H9 (cell line): ENCODE measurements at regions not wholly inside any gene's neighbourhood (a gene's known extent, or its start where the extent isn't known, plus 50 kb on each side); places are given as distances from the start of the nearest gene placed in this dataset.

Experiments
- DNase-seq: peaks from one replicate; pipeline ENCODE4 v3.0.0-alpha.2; 2017
- H2AFZ ChIP-seq: one replicate; pipeline ENCODE4 v1.6.1; 2013; ENCODE audit warnings: mild to moderate bottlenecking, low read length, control low read depth, moderate library complexity
- H2AK5ac ChIP-seq: 2 replicates; pipeline ENCODE4 v1.6.1; 2013; ENCODE audit warnings: low read length, control low read depth, mixed read lengths; ENCODE audit not compliant: insufficient read length
- H2BK120ac ChIP-seq: one replicate; pipeline ENCODE4 v1.6.1; 2013; ENCODE audit warnings: low read depth, mild to moderate bottlenecking, low read length, control low read depth, inconsistent platforms; ENCODE audit not compliant: poor library complexity, severe bottlenecking
- H2BK12ac ChIP-seq: 2 replicates; pipeline ENCODE4 v1.6.1; 2013; ENCODE audit warnings: low read length, control low read depth, mixed read lengths, low read depth; ENCODE audit not compliant: insufficient read length
- H2BK15ac ChIP-seq: 2 replicates; pipeline ENCODE4 v1.6.1; 2013; ENCODE audit warnings: low read depth, low read length, control low read depth
- H2BK20ac ChIP-seq: one replicate; pipeline ENCODE4 v1.6.1; 2013; ENCODE audit warnings: low read depth, mild to moderate bottlenecking, low read length, control low read depth, inconsistent platforms; ENCODE audit not compliant: poor library complexity, severe bottlenecking
- H2BK5ac ChIP-seq: 2 replicates; pipeline ENCODE4 v1.6.1; 2013; ENCODE audit warnings: low read length, control low read depth, mixed read lengths; ENCODE audit not compliant: insufficient read length
- H3K14ac ChIP-seq: 2 replicates; pipeline ENCODE4 v1.6.1; 2013; ENCODE audit warnings: low read length, control low read depth; ENCODE audit not compliant: insufficient read depth
- H3K18ac ChIP-seq: 2 replicates; pipeline ENCODE4 v1.6.1; 2013; ENCODE audit warnings: low read depth, mild to moderate bottlenecking, mixed read lengths, low read length, control low read depth; ENCODE audit not compliant: insufficient read length
- H3K23ac ChIP-seq: 2 replicates; pipeline ENCODE4 v1.6.1; 2013; ENCODE audit warnings: low read length, control low read depth, mixed read lengths, low read depth; ENCODE audit not compliant: insufficient read length
- H3K23me2 ChIP-seq: 2 replicates; pipeline ENCODE4 v1.6.1; 2013; ENCODE audit warnings: low read depth, mild to moderate bottlenecking, mixed read lengths, low read length, control low read depth; ENCODE audit not compliant: insufficient read length, poor library complexity, severe bottlenecking
- H3K27ac ChIP-seq: 2 replicates; pipeline ENCODE4 v1.5.1; 2013; ENCODE audit warnings: low read length, control low read depth, mixed read lengths, low read depth; ENCODE audit not compliant: insufficient read length
- H3K27me3 ChIP-seq: 2 replicates; pipeline ENCODE4 v1.6.1; 2013; ENCODE audit warnings: low read length, control low read depth, inconsistent platforms; ENCODE audit not compliant: insufficient read depth
- H3K4ac ChIP-seq: 2 replicates; pipeline ENCODE4 v1.6.1; 2013; ENCODE audit warnings: low read depth, mild to moderate bottlenecking, control low read depth, inconsistent platforms, low read length, moderate library complexity
- H3K4me1 ChIP-seq: 2 replicates; pipeline ENCODE4 v1.6.1; 2013; ENCODE audit warnings: low read length, control low read depth, inconsistent platforms; ENCODE audit not compliant: insufficient read depth
- H3K4me2 ChIP-seq: 2 replicates; pipeline ENCODE4 v1.6.1; 2013; ENCODE audit warnings: low read length, control low read depth, mixed read lengths; ENCODE audit not compliant: insufficient read length, insufficient read depth
- H3K56ac ChIP-seq: 2 replicates; pipeline ENCODE4 v1.6.1; 2013; ENCODE audit warnings: low read depth, mild to moderate bottlenecking, mixed read lengths, low read length, control low read depth; ENCODE audit not compliant: insufficient read length
- H3K79me1 ChIP-seq: 2 replicates; pipeline ENCODE4 v1.6.1; 2013; ENCODE audit warnings: low read depth, mild to moderate bottlenecking, moderate library complexity, low read length, control low read depth, inconsistent platforms; ENCODE audit not compliant: insufficient read depth, poor library complexity, severe bottlenecking
- H3K79me2 ChIP-seq: 2 replicates; pipeline ENCODE4 v1.6.1; 2013; ENCODE audit warnings: low read length, control low read depth, inconsistent platforms; ENCODE audit not compliant: insufficient read depth
- H3K9ac ChIP-seq: 2 replicates; pipeline ENCODE4 v1.6.1; 2013; ENCODE audit warnings: low read length, control low read depth, mixed read lengths; ENCODE audit not compliant: insufficient read length; ENCODE audit errors: extremely low read depth
- H3K9me3 ChIP-seq: one replicate; pipeline ENCODE4 v1.6.1; 2013; ENCODE audit warnings: low read depth, low read length, inconsistent platforms; ENCODE audit not compliant: control insufficient read depth
- H3T11ph ChIP-seq: one replicate; pipeline ENCODE4 v1.6.1; 2013; ENCODE audit warnings: mild to moderate bottlenecking, low read length, control low read depth, inconsistent platforms
- H4K20me1 ChIP-seq: one replicate; pipeline ENCODE4 v1.6.1; 2013; ENCODE audit not compliant: control insufficient read depth, insufficient read length, insufficient read depth
- H4K5ac ChIP-seq: 2 replicates; pipeline ENCODE4 v1.6.1; 2013; ENCODE audit warnings: low read depth, mild to moderate bottlenecking, mixed read lengths, low read length, control low read depth; ENCODE audit not compliant: insufficient read length
- H4K8ac ChIP-seq: replicated peaks from 2 replicates; pipeline ENCODE4 v1.6.1; 2013; ENCODE audit warnings: low read length, control low read depth, mixed read lengths, low read depth; ENCODE audit not compliant: insufficient read length
- H4K91ac ChIP-seq: 2 replicates; pipeline ENCODE4 v1.6.1; 2013; ENCODE audit warnings: low read depth, mild to moderate bottlenecking, moderate library complexity, mixed read lengths, low read length, control low read depth; ENCODE audit not compliant: insufficient read length
- H3K27ac Mint-ChIP-seq, 3 experiments: 2 replicates in 2 of 3; 3 replicates in 1 of 3; pipeline ENCODE4 v1.8.0; 2020 to 2021; ENCODE audit warnings: mixed read lengths in 3 of 3, mild to moderate bottlenecking in 1 of 3, moderate library complexity in 1 of 3
- H3K27me3 Mint-ChIP-seq: 2 replicates; pipeline ENCODE4 v1.8.0; 2021; ENCODE audit warnings: low read depth, mild to moderate bottlenecking, moderate library complexity, mixed read lengths
- H3K36me3 Mint-ChIP-seq, 3 experiments: 2 replicates in 2 of 3; 3 replicates in 1 of 3; pipeline ENCODE4 v1.8.0; 2020 to 2021; ENCODE audit warnings: low read depth in 3 of 3, mixed read lengths in 3 of 3; ENCODE audit not compliant: insufficient read depth in 1 of 3
- H3K4me1 Mint-ChIP-seq, 2 experiments: 2 replicates each; pipeline ENCODE4 v1.8.0; 2020; ENCODE audit warnings: mixed read lengths in 2 of 2
- H3K4me3 Mint-ChIP-seq, 2 experiments: 2 replicates in 1 of 2; 3 replicates in 1 of 2; pipeline ENCODE4 v1.8.0; 2020 to 2021; ENCODE audit warnings: mild to moderate bottlenecking in 2 of 2, mixed read lengths in 2 of 2, moderate library complexity in 1 of 2
- H3K9me3 Mint-ChIP-seq, 2 experiments: 2 replicates in 1 of 2; 3 replicates in 1 of 2; pipeline ENCODE4 v1.8.0; 2020; ENCODE audit warnings: mild to moderate bottlenecking in 2 of 2, mixed read lengths in 2 of 2, moderate library complexity in 1 of 2
- CTCF ChIP-seq: fragments of 200-600 bp; sonication (generic); conservative IDR thresholded peaks from 3 replicates; pipeline ENCODE4 v1.8.0; 2021; ENCODE audit warnings: antibody characterized with exemption, mild to moderate bottlenecking
- WGBS: extraction: QIAGEN DNeasy Blood & Tissue Kit; methylation state at CpG from one replicate; pipeline ENCODE4 v1.1.7; 2013; ENCODE audit warnings: missing lambda C conversion rate, low lambda C conversion rate, mixed read lengths; ENCODE audit not compliant: insufficient read length; ENCODE audit errors: extremely low coverage; 5-methylcytosine and 5-hydroxymethylcytosine counted together

- Histone ChIP-seq H3K14ac (no peak overlapping the region), H3K4me2 (no peak overlapping the region), H2BK12ac (no peak overlapping the region), H3K27me3 (no peaks in the 10 kb centered on the region), H4K91ac (no peak overlapping the region), H3K9me3 (no peaks in the 10 kb centered on the region), H2BK120ac (no peak overlapping the region), H2AFZ (no peak overlapping the region), H3K79me1 (no peaks in the 10 kb centered on the region), H4K8ac (no peak overlapping the region), H3K4me1 (no peaks in the 10 kb centered on the region), H4K5ac (no peak overlapping the region), H2BK15ac (no peak overlapping the region), H3K56ac (no peak overlapping the region), H2BK20ac (no peak overlapping the region), H3K9ac (no peak overlapping the region), H2AK5ac (no peak overlapping the region), H4K20me1 (no peaks in the 10 kb centered on the region), H3T11ph (no peak overlapping the region), H3K18ac (no peak overlapping the region), H3K23me2 (no peaks in the 10 kb centered on the region), H3K27ac (no peak overlapping the region), H3K79me2 (no peaks in the 10 kb centered on the region), H2BK5ac (no peak overlapping the region), H3K23ac (no peak overlapping the region), H3K4ac (no peak overlapping the region)
- no peak for TF ChIP-seq CTCF
- no peaks in the 10 kb centered on the region; a peak in 1 of 7 replicates for H3K36me3 Mint-ChIP-seq
- no CpG with 5 or more reads among the region's 1 CpG for WGBS
- no peaks in the 10 kb centered on the region; the same call in 1 of the 2 replicates for H3K27me3 Mint-ChIP-seq
- no peak for DNase-seq
- no peak overlapping the region for H3K4me3 Mint-ChIP-seq
- no peaks in the 10 kb centered on the region for H3K4me1 Mint-ChIP-seq
- H3K9me3 Mint-ChIP-seq, result peaks cover 4% of the 10 kb centered on the region in 2 experiments; a peak in 2 of 5 replicates
- no peak overlapping the region for H3K27ac Mint-ChIP-seq
Observed at GRCh38 chr13:73268306-73268705, 209.5 kb downstream of the KLF5 start.
